OCI-LY7 (cell line): ENCODE measurements at regions not wholly inside any gene's neighbourhood (a gene's known extent, or its start where the extent isn't known, plus 50 kb on each side); places are given as distances from the start of the nearest gene placed in this dataset.

Experiments
- EZH2phosphoT487 ChIP-seq: fragments of 200-600 bp; sonication (generic); IDR thresholded peaks from 2 replicates; pipeline ENCODE4 v1.6.1; 2018; ENCODE audit warnings: low read depth, borderline replicate concordance, mild to moderate bottlenecking, mixed run types, antibody characterized with exemption, low read length, moderate library complexity, mixed read lengths
- TF ChIP-seq, protein P1 (sequence below): fragments of 200-600 bp; sonication (generic); conservative IDR thresholded peaks from 2 replicates; pipeline ENCODE4 v1.5.1; 2014; ENCODE audit warnings: mild to moderate bottlenecking, antibody characterized with exemption, low read length, moderate library complexity, mixed read lengths

GRCh38 chr12:124692443-124692842, 125.0 kb upstream of the NCOR2 start:
- TF ChIP-seq, protein P1, sequence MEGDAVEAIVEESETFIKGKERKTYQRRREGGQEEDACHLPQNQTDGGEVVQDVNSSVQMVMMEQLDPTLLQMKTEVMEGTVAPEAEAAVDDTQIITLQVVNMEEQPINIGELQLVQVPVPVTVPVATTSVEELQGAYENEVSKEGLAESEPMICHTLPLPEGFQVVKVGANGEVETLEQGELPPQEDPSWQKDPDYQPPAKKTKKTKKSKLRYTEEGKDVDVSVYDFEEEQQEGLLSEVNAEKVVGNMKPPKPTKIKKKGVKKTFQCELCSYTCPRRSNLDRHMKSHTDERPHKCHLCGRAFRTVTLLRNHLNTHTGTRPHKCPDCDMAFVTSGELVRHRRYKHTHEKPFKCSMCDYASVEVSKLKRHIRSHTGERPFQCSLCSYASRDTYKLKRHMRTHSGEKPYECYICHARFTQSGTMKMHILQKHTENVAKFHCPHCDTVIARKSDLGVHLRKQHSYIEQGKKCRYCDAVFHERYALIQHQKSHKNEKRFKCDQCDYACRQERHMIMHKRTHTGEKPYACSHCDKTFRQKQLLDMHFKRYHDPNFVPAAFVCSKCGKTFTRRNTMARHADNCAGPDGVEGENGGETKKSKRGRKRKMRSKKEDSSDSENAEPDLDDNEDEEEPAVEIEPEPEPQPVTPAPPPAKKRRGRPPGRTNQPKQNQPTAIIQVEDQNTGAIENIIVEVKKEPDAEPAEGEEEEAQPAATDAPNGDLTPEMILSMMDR = no peak
- no peak for TF ChIP-seq EZH2phosphoT487
